Tibial nerve (tissue), 4 donors: ENCODE measurements at regions not wholly inside any gene's neighbourhood (a gene's known extent, or its start where the extent isn't known, plus 50 kb on each side); places are given as distances from the start of the nearest gene placed in this dataset.
"Not testable (repeated sequence)": the region's sequence is repeated elsewhere in the genome, so short reads cannot be mapped to it uniquely, and the experiment has no call there.

Source experiments
- DNase-seq, 2 donors: peaks; one replicate each; pipeline ENCODE4 v3.0.0-alpha.2; 2019; ENCODE audit warnings: low spot score in 2 of 2
- H3K27ac ChIP-seq, 4 donors: fragments of 200-600 bp; sonication (generic) in 3 of 4; one replicate each; pipeline ENCODE4 v1.5.1; 2017 to 2019; ENCODE audit warnings: mild to moderate bottlenecking in 1 of 4
- H3K27me3 ChIP-seq, 2 donors: fragments of 200-600 bp; sonication (generic) in 1 of 2; one replicate each; pipeline versions ENCODE4 v1.5.1 to v1.6.0; 2017 to 2019
- H3K36me3 ChIP-seq, 3 donors: fragments of 200-600 bp; sonication (generic); one replicate each; pipeline ENCODE4 v1.5.1; 2018 to 2019
- H3K4me1 ChIP-seq, 4 donors: fragments of 200-600 bp; sonication (generic) in 3 of 4; one replicate each; pipeline ENCODE4 v1.5.1; 2017 to 2019
- H3K4me3 ChIP-seq, 4 donors: fragments of 200-600 bp; sonication (generic) in 3 of 4; one replicate each; pipeline ENCODE4 v1.5.1; 2017 to 2019; ENCODE audit warnings: mild to moderate bottlenecking in 1 of 4, moderate library complexity in 1 of 4
- H3K9me3 ChIP-seq, 4 donors: fragments of 200-600 bp; sonication (generic) in 3 of 4; one replicate each; pipeline ENCODE4 v1.5.1; 2017 to 2019
- CTCF ChIP-seq, 5 experiments: fragments of 200-600 bp in 3 of 5; fragments of 450-650 bp in 2 of 5; sonication (generic) in 3 of 5; IDR thresholded peaks; one replicate each; pipeline ENCODE4 v1.5.1; 2016 to 2019; ENCODE audit warnings: antibody characterized with exemption in 5 of 5, mild to moderate bottlenecking in 3 of 5, moderate library complexity in 2 of 5
- EP300 ChIP-seq, 2 donors: sonication (generic); formaldehyde crosslinking; IDR thresholded peaks; one replicate each; pipeline ENCODE4 v1.6.1; 2017; ENCODE audit warnings: antibody characterized with exemption in 2 of 2, mild to moderate bottlenecking in 1 of 2
- POLR2A ChIP-seq, 2 donors: fragments of 450-650 bp; IDR thresholded peaks; one replicate each; pipeline ENCODE4 v1.6.1; 2017; ENCODE audit warnings: antibody characterized with exemption in 2 of 2, mild to moderate bottlenecking in 2 of 2, moderate library complexity in 2 of 2
- WGBS, 2 donors: methylation state at CpG; one replicate each; pipeline ENCODE4 v1.1.5; 2018; 5-methylcytosine and 5-hydroxymethylcytosine counted together

GRCh38 chr3:178950676-178951075, 120.9 kb downstream of the ZMAT3 start:
- no peaks in the 10 kb centered on the region for H3K36me3 ChIP-seq
- H3K4me3 ChIP-seq: no peak overlapping the region

GRCh38 chr3:178949896-178950295, 121.7 kb downstream of the ZMAT3 start:
- Histone ChIP-seq H3K4me3 (no peak overlapping the region), H3K9me3 (peaks cover 0 to 5% (median 0%) of the 10 kb centered on the region in 4 donors), H3K36me3 (no peaks in the 10 kb centered on the region), H3K4me1 (no peaks in the 10 kb centered on the region), H3K27ac (no peak overlapping the region), H3K27me3 (no peaks in the 10 kb centered on the region)
- no peak for TF ChIP-seq CTCF (IDR thresholded peaks at IDR 0.05)
- DNase-seq: no peak
- WGBS, 2 donors: 94 to 97% methylated on average over 3 of the region's 3 CpGs

More at GRCh38 chr3:178950676-178951075, 120.9 kb downstream of the ZMAT3 start:
- no peak for TF ChIP-seq EP300 (IDR thresholded peaks at IDR 0.05)
- TF ChIP-seq POLR2A (IDR thresholded peaks at IDR 0.05): no peak
- no peak for TF ChIP-seq CTCF (IDR thresholded peaks at IDR 0.05)
- 68 to 85% methylated on average over 2 of the region's 2 CpGs for WGBS, 2 donors
- Histone ChIP-seq H3K9me3 (peaks cover 0 to 5% (median 0%) of the 10 kb centered on the region in 4 donors), H3K27ac (no peak overlapping the region), H3K27me3 (no peaks in the 10 kb centered on the region), H3K4me1 (no peaks in the 10 kb centered on the region)
- DNase-seq: no peak

- H3K27me3 ChIP-seq: no peaks in the 10 kb centered on the region
- H3K27ac ChIP-seq: no peak overlapping the region
- H3K36me3 ChIP-seq: no peaks in the 10 kb centered on the region
- no peak overlapping the region for H3K4me3 ChIP-seq
- no peak for DNase-seq
- no peaks in the 10 kb centered on the region for H3K4me1 ChIP-seq
- TF ChIP-seq POLR2A (IDR thresholded peaks at IDR 0.05): no peak
- TF ChIP-seq EP300 (IDR thresholded peaks at IDR 0.05): no peak
- TF ChIP-seq CTCF (IDR thresholded peaks at IDR 0.05): no peak
- peaks cover 0 to 5% (median 0%) of the 10 kb centered on the region in 4 donors for H3K9me3 ChIP-seq
Measured at GRCh38 chr3:178948546-178948945, 123.1 kb downstream of the ZMAT3 start.

- Histone ChIP-seq H3K27me3 (no peaks in the 10 kb centered on the region), H3K27ac (no peak overlapping the region), H3K4me3 (no peak overlapping the region), H3K4me1 (no peaks in the 10 kb centered on the region), H3K9me3 (peaks cover 0 to 5% (median 0%) of the 10 kb centered on the region in 4 donors), H3K36me3 (no peaks in the 10 kb centered on the region)
- TF ChIP-seq POLR2A (IDR thresholded peaks at IDR 0.05) (no peak), CTCF (IDR thresholded peaks at IDR 0.05) (no peak), EP300 (IDR thresholded peaks at IDR 0.05) (no peak)
- DNase-seq: no peak
Measured at GRCh38 chr3:178947738-178948137, 123.9 kb downstream of the ZMAT3 start.

- not testable (repeated sequence) for H3K36me3 ChIP-seq, DNase-seq, H3K27ac ChIP-seq, H3K27me3 ChIP-seq, H3K4me1 ChIP-seq, H3K9me3 ChIP-seq, H3K4me3 ChIP-seq
- WGBS, 2 donors: 38 to 49% methylated on average over 3 of the region's 3 CpGs
Measured at GRCh38 chr3:178942261-178942660, 129.3 kb downstream of the ZMAT3 start.

GRCh38 chr3:178930116-178930515, 141.5 kb downstream of the ZMAT3 start:
- H3K4me1 ChIP-seq: no peaks in the 10 kb centered on the region
- no peaks in the 10 kb centered on the region for H3K36me3 ChIP-seq
- H3K4me3 ChIP-seq: no peak overlapping the region
- H3K27me3 ChIP-seq: no peaks in the 10 kb centered on the region
- DNase-seq: no peak
- TF ChIP-seq EP300 (IDR thresholded peaks at IDR 0.05) (no peak), CTCF (IDR thresholded peaks at IDR 0.05) (no peak), POLR2A (IDR thresholded peaks at IDR 0.05) (no peak)
- H3K9me3 ChIP-seq: peaks cover 0 to 71% (median 16%) of the 10 kb centered on the region in 4 donors
- 60 to 68% methylated on average over 2 of the region's 2 CpGs for WGBS, 2 donors
- no peak overlapping the region for H3K27ac ChIP-seq
